Activated naive CD8-positive, alpha-beta T cell treated with anti-CD3 and anti-CD28 coated beads, Interleukin-2, amount 10 ng/mL, durations not matched to agents 7 days and 5 days (primary cell): ENCODE measurements at regions not wholly inside any gene's neighbourhood (a gene's known extent, or its start where the extent isn't known, plus 50 kb on each side); places are given as distances from the start of the nearest gene placed in this dataset.

ENCODE experiments used
- ATAC-seq: fragments of 150-1000 bp; cut with Tn5 transposase; one replicate; pipeline ENCODE4 v1.10.0; 2021; ENCODE audit warnings: low read depth, moderate library complexity
- POLR2A ChIA-PET: fragments of 350-600 bp; sonication (Branson Sonifier 250); formaldehyde crosslinking; loops from one replicate; lab custom pipeline; 2021; ENCODE audit warnings: antibody characterized with exemption; lab: Charles Lee
- DNase-seq: peaks from one replicate; pipeline ENCODE4 v3.0.0; 2021
- H3K27ac Mint-ChIP-seq: one replicate; pipeline ENCODE4 v1.8.0; 2022; ENCODE audit warnings: mild to moderate bottlenecking, mixed read lengths
- H3K27me3 Mint-ChIP-seq: one replicate; pipeline ENCODE4 v1.8.0; 2022; ENCODE audit warnings: mild to moderate bottlenecking, moderate library complexity, mixed read lengths
- H3K36me3 Mint-ChIP-seq: one replicate; pipeline ENCODE4 v1.8.0; 2021; ENCODE audit warnings: mild to moderate bottlenecking, mixed read lengths
- H3K4me1 Mint-ChIP-seq: one replicate; pipeline ENCODE4 v1.8.0; 2021; ENCODE audit warnings: mixed read lengths
- H3K4me3 Mint-ChIP-seq: one replicate; pipeline ENCODE4 v1.8.0; 2022; ENCODE audit warnings: mild to moderate bottlenecking, moderate library complexity, mixed read lengths
- H3K9me3 Mint-ChIP-seq: one replicate; pipeline ENCODE4 v1.8.0; 2021; ENCODE audit warnings: mixed read lengths

- ATAC-seq (no peak), DNase-seq (no peak)
- POLR2A ChIA-PET, result no interaction called here
- no peaks in the 10 kb centered on the region for H3K4me1 Mint-ChIP-seq
- peaks cover 5% of the 10 kb centered on the region for H3K9me3 Mint-ChIP-seq
- no peaks in the 10 kb centered on the region for H3K36me3 Mint-ChIP-seq
- H3K4me3 Mint-ChIP-seq, result no peak overlapping the region
- no peak overlapping the region for H3K27ac Mint-ChIP-seq
- no peaks in the 10 kb centered on the region for H3K27me3 Mint-ChIP-seq
These were observed 582.3 kb downstream of the CAAP1 start for GRCh38 chr9:26310294-26310693.

- H3K9me3 Mint-ChIP-seq, result peaks cover 5% of the 10 kb centered on the region
- H3K4me3 Mint-ChIP-seq, result no peak overlapping the region
- H3K36me3 Mint-ChIP-seq, result no peaks in the 10 kb centered on the region
- no peak overlapping the region for H3K27ac Mint-ChIP-seq
- POLR2A ChIA-PET, result no interaction called here
- ATAC-seq, result no peak
- no peaks in the 10 kb centered on the region for H3K27me3 Mint-ChIP-seq
- no peaks in the 10 kb centered on the region for H3K4me1 Mint-ChIP-seq
- DNase-seq, result no peak
These were observed 584.3 kb downstream of the CAAP1 start for GRCh38 chr9:26308328-26308727.

- POLR2A ChIA-PET, result no interaction called here
- H3K4me3 Mint-ChIP-seq, result no peak overlapping the region
- no peaks in the 10 kb centered on the region for H3K4me1 Mint-ChIP-seq
- no peak overlapping the region for H3K27ac Mint-ChIP-seq
- H3K27me3 Mint-ChIP-seq, result no peaks in the 10 kb centered on the region
- H3K36me3 Mint-ChIP-seq, result no peaks in the 10 kb centered on the region
- H3K9me3 Mint-ChIP-seq, result peaks cover 3% of the 10 kb centered on the region
- DNase-seq (no peak), ATAC-seq (no peak)
These were observed 590.9 kb downstream of the CAAP1 start for GRCh38 chr9:26301659-26302058.

GRCh38 chr9:26301046-26301445 is 591.6 kb downstream of the CAAP1 start:
- no peaks in the 10 kb centered on the region for H3K27me3 Mint-ChIP-seq
- peaks cover 3% of the 10 kb centered on the region for H3K9me3 Mint-ChIP-seq

GRCh38 chr9:26296910-26297572 is 595.6 kb downstream of the CAAP1 start:
- POLR2A ChIA-PET, result no interaction called here
- no peak overlapping the region for H3K4me3 Mint-ChIP-seq

More at GRCh38 chr9:26301046-26301445, 591.6 kb downstream of the CAAP1 start:
- no peaks in the 10 kb centered on the region for H3K4me1 Mint-ChIP-seq
- H3K4me3 Mint-ChIP-seq, result no peak overlapping the region
- DNase-seq (no peak), ATAC-seq (no peak)
- H3K36me3 Mint-ChIP-seq, result no peaks in the 10 kb centered on the region
- H3K27ac Mint-ChIP-seq, result no peak overlapping the region
- POLR2A ChIA-PET, result no interaction called here

GRCh38 chr9:26292943-26293342 is 599.7 kb downstream of the CAAP1 start:
- H3K27me3 Mint-ChIP-seq, result no peaks in the 10 kb centered on the region

More at GRCh38 chr9:26296910-26297572, 595.6 kb downstream of the CAAP1 start:
- no peak overlapping the region for H3K27ac Mint-ChIP-seq
- ATAC-seq, result no peak
- no peaks in the 10 kb centered on the region for H3K4me1 Mint-ChIP-seq
- H3K9me3 Mint-ChIP-seq, result peaks cover 3% of the 10 kb centered on the region
- no peak for DNase-seq
- no peaks in the 10 kb centered on the region for H3K27me3 Mint-ChIP-seq
- no peaks in the 10 kb centered on the region for H3K36me3 Mint-ChIP-seq

GRCh38 chr9:26271495-26272122 is 593.4 kb upstream of the TUSC1 start:
- Mint-ChIP-seq H3K4me3 (no peak overlapping the region), H3K27ac (no peak overlapping the region), H3K9me3 (no peaks in the 10 kb centered on the region), H3K36me3 (no peaks in the 10 kb centered on the region), H3K27me3 (no peaks in the 10 kb centered on the region), H3K4me1 (no peaks in the 10 kb centered on the region)
- POLR2A ChIA-PET, result no interaction called here
- ATAC-seq, result no peak
- no peak for DNase-seq

More at GRCh38 chr9:26292943-26293342, 599.7 kb downstream of the CAAP1 start:
- DNase-seq, result no peak
- Mint-ChIP-seq H3K36me3 (no peaks in the 10 kb centered on the region), H3K27ac (no peak overlapping the region), H3K9me3 (peaks cover 7% of the 10 kb centered on the region), H3K4me3 (no peak overlapping the region), H3K4me1 (no peaks in the 10 kb centered on the region)
- ATAC-seq, result no peak
- POLR2A ChIA-PET, result no interaction called here

GRCh38 chr9:26266146-26266793 is 588.0 kb upstream of the TUSC1 start:
- no peak overlapping the region for H3K27ac Mint-ChIP-seq
- H3K9me3 Mint-ChIP-seq, result peaks cover 2% of the 10 kb centered on the region
- no peaks in the 10 kb centered on the region for H3K4me1 Mint-ChIP-seq
- H3K4me3 Mint-ChIP-seq, result no peak overlapping the region
- H3K36me3 Mint-ChIP-seq, result no peaks in the 10 kb centered on the region
- DNase-seq (no peak), ATAC-seq (no peak)
- H3K27me3 Mint-ChIP-seq, result no peaks in the 10 kb centered on the region
- POLR2A ChIA-PET, result no interaction called here

- peaks cover 2% of the 10 kb centered on the region for H3K9me3 Mint-ChIP-seq
- no peak overlapping the region for H3K4me3 Mint-ChIP-seq
- ATAC-seq, result no peak
- no peaks in the 10 kb centered on the region for H3K27me3 Mint-ChIP-seq
- no peak overlapping the region for H3K27ac Mint-ChIP-seq
- H3K36me3 Mint-ChIP-seq, result no peaks in the 10 kb centered on the region
- H3K4me1 Mint-ChIP-seq, result no peaks in the 10 kb centered on the region
- POLR2A ChIA-PET, result no interaction called here
- DNase-seq, result no peak
These were observed 586.7 kb upstream of the TUSC1 start for GRCh38 chr9:26264709-26265601.

GRCh38 chr9:26263478-26263877 is 585.2 kb upstream of the TUSC1 start:
- Mint-ChIP-seq H3K9me3 (peaks cover 2% of the 10 kb centered on the region), H3K36me3 (no peaks in the 10 kb centered on the region), H3K27ac (no peak overlapping the region), H3K27me3 (no peaks in the 10 kb centered on the region), H3K4me1 (no peaks in the 10 kb centered on the region), H3K4me3 (no peak overlapping the region)
- POLR2A ChIA-PET, result no interaction called here
- ATAC-seq, result no peak
- no peak for DNase-seq

GRCh38 chr9:26262421-26263107 is 584.3 kb upstream of the TUSC1 start:
- no peaks in the 10 kb centered on the region for H3K27me3 Mint-ChIP-seq
- H3K4me1 Mint-ChIP-seq, result no peaks in the 10 kb centered on the region
- no peak for DNase-seq
- ATAC-seq, result no peak
- no peak overlapping the region for H3K27ac Mint-ChIP-seq
- peaks cover 2% of the 10 kb centered on the region for H3K9me3 Mint-ChIP-seq
- H3K4me3 Mint-ChIP-seq, result no peak overlapping the region
- H3K36me3 Mint-ChIP-seq, result no peaks in the 10 kb centered on the region
- POLR2A ChIA-PET, result no interaction called here

- no peaks in the 10 kb centered on the region for H3K36me3 Mint-ChIP-seq
- DNase-seq (no peak), ATAC-seq (no peak)
- H3K27me3 Mint-ChIP-seq, result no peaks in the 10 kb centered on the region
- no peaks in the 10 kb centered on the region for H3K4me1 Mint-ChIP-seq
- POLR2A ChIA-PET, result no interaction called here
- peaks cover 2% of the 10 kb centered on the region for H3K9me3 Mint-ChIP-seq
- no peak overlapping the region for H3K4me3 Mint-ChIP-seq
- no peak overlapping the region for H3K27ac Mint-ChIP-seq
These were observed 583.5 kb upstream of the TUSC1 start for GRCh38 chr9:26261503-26262330.
